ENCODE measurements at regions not wholly inside any gene's neighbourhood (a gene's known extent, or its start where the extent isn't known, plus 50 kb on each side); places are given as distances from the start of the nearest gene placed in this dataset.

- TF ChIP-seq, protein P1, sequence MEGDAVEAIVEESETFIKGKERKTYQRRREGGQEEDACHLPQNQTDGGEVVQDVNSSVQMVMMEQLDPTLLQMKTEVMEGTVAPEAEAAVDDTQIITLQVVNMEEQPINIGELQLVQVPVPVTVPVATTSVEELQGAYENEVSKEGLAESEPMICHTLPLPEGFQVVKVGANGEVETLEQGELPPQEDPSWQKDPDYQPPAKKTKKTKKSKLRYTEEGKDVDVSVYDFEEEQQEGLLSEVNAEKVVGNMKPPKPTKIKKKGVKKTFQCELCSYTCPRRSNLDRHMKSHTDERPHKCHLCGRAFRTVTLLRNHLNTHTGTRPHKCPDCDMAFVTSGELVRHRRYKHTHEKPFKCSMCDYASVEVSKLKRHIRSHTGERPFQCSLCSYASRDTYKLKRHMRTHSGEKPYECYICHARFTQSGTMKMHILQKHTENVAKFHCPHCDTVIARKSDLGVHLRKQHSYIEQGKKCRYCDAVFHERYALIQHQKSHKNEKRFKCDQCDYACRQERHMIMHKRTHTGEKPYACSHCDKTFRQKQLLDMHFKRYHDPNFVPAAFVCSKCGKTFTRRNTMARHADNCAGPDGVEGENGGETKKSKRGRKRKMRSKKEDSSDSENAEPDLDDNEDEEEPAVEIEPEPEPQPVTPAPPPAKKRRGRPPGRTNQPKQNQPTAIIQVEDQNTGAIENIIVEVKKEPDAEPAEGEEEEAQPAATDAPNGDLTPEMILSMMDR (IDR thresholded peaks at IDR 0.05; ENCODE audit: control extremely low read depth in 1 of 3, insufficient read depth in 1 of 3, low read depth in 1 of 3, low read length in 3 of 3) = no peak
- TF ChIP-seq HDAC2 (IDR thresholded peaks at IDR 0.05; ENCODE audit: borderline replicate concordance in 1 of 2, low read depth in 2 of 2, low read length in 2 of 2) (no peak), CHD1 (IDR thresholded peaks at IDR 0.05; ENCODE audit: low read depth, low read length) (no peak), EZH2 (IDR thresholded peaks at IDR 0.05; ENCODE audit: low read depth, low read length, severe bottlenecking) (no peak)
These were observed 1449.4 kb downstream of the LRRC4C start for GRCh38 chr11:40010011-40010410.
